Lung microvascular endothelial cell (primary cell): ENCODE measurements at regions not wholly inside any gene's neighbourhood (a gene's known extent, or its start where the extent isn't known, plus 50 kb on each side); places are given as distances from the start of the nearest gene placed in this dataset.
"Not testable (repeated sequence)": the region's sequence is repeated elsewhere in the genome, so short reads cannot be mapped to it uniquely, and the experiment has no call there.

Experiments
- DNase-seq, 2 donors: peaks; one replicate each; pipeline versions ENCODE4 v3.0.0 to v3.0.0-alpha.2; 2010; ENCODE audit warnings: low read depth in 2 of 2

- peak; percentile 4 to 27 for DNase-seq
Observed at GRCh38 chr3:191148131-191148530, 50.9 kb upstream of the OSTN start.

GRCh38 chr3:191143224-191143623 lies 55.8 kb upstream of the OSTN start:
- peak in 1 of 2 donors; percentile 69 for DNase-seq

GRCh38 chr3:191141728-191142127 lies 57.3 kb upstream of the OSTN start:
- peak; percentile 32 to 97 for DNase-seq

GRCh38 chr3:191139736-191140135 lies 59.3 kb upstream of the OSTN start:
- no peak for DNase-seq

- no peak for DNase-seq
Observed at GRCh38 chr3:191138937-191139336, 60.1 kb upstream of the OSTN start.

GRCh38 chr3:191137708-191138107 lies 61.3 kb upstream of the OSTN start:
- no peak for DNase-seq

- DNase-seq = peak; percentile 64 to 70
Observed at GRCh38 chr3:191136347-191136746, 62.7 kb upstream of the OSTN start.

- DNase-seq = no peak
Observed at GRCh38 chr3:191135175-191135574, 63.9 kb upstream of the OSTN start.

GRCh38 chr3:191133359-191133758 lies 65.7 kb upstream of the OSTN start:
- no peak for DNase-seq

- no peak for DNase-seq
Observed at GRCh38 chr3:191131305-191131704, 67.7 kb upstream of the OSTN start.

- not testable (repeated sequence) for DNase-seq
Observed at GRCh38 chr3:191124891-191125290, 74.2 kb upstream of the OSTN start.

- no peak for DNase-seq
Observed at GRCh38 chr3:191123946-191124345, 75.1 kb upstream of the OSTN start.

- DNase-seq = no peak
Observed at GRCh38 chr3:191123231-191123630, 75.8 kb upstream of the OSTN start.

GRCh38 chr3:191120447-191121298 lies 78.4 kb upstream of the OSTN start:
- DNase-seq = no peak

- no peak for DNase-seq
Observed at GRCh38 chr3:191119415-191120295, 79.4 kb upstream of the OSTN start.

GRCh38 chr3:191111722-191112121 lies 87.3 kb upstream of the OSTN start:
- no peak for DNase-seq

- no peak for DNase-seq
Observed at GRCh38 chr3:191105418-191105817, 93.6 kb upstream of the OSTN start.

GRCh38 chr3:191100516-191100915 lies 98.5 kb upstream of the OSTN start:
- DNase-seq = no peak

- peak in 1 of 2 donors; percentile 17 for DNase-seq
Observed at GRCh38 chr3:191094057-191094845, 104.8 kb upstream of the OSTN start.

GRCh38 chr3:191087391-191087790 lies 111.7 kb upstream of the OSTN start:
- no peak for DNase-seq

GRCh38 chr3:191085091-191085490 lies 114.0 kb upstream of the OSTN start:
- no peak for DNase-seq

- DNase-seq = not testable (repeated sequence)
Observed at GRCh38 chr3:191078913-191079312, 120.1 kb upstream of the OSTN start.
